ENCODE measurements at regions not wholly inside any gene's neighbourhood (a gene's known extent, or its start where the extent isn't known, plus 50 kb on each side); places are given as distances from the start of the nearest gene placed in this dataset.
"Not testable (repeated sequence)": the region's sequence is repeated elsewhere in the genome, so short reads cannot be mapped to it uniquely, and the experiment has no call there.

- Histone ChIP-seq H3K27me3 (ENCODE audit: control insufficient read depth, insufficient read depth, low read length) (no peaks in the 10 kb centered on the region), H3K4me3 (ENCODE audit: low read depth, low read length) (no peak overlapping the region), H3K9me3 (ENCODE audit: control insufficient read depth, insufficient read depth, low read length) (no peaks in the 10 kb centered on the region), H3K36me3 (ENCODE audit: control insufficient read depth, insufficient read depth, low read length) (no peaks in the 10 kb centered on the region), H3K4me1 (ENCODE audit: control insufficient read depth, insufficient read depth, low read length) (no peaks in the 10 kb centered on the region), H3K27ac (ENCODE audit: low read depth, low read length) (no peak overlapping the region)
- peak in 1 of 6 donors; percentile 40 for DNase-seq (ENCODE audit: low read depth in 4 of 6, low spot score in 6 of 6)
- WGBS (ENCODE audit: insufficient coverage), result no CpG with 5 or more reads among the region's 1 CpG
Observed at GRCh38 chr2:155905657-155906056, 426.9 kb downstream of the NR4A2 start.

GRCh38 chr2:155904720-155905119 is 427.8 kb downstream of the NR4A2 start:
- Histone ChIP-seq H3K4me1 (ENCODE audit: control insufficient read depth, insufficient read depth, low read length) (no peaks in the 10 kb centered on the region), H3K36me3 (ENCODE audit: control insufficient read depth, insufficient read depth, low read length) (no peaks in the 10 kb centered on the region), H3K9me3 (ENCODE audit: control insufficient read depth, insufficient read depth, low read length) (no peaks in the 10 kb centered on the region), H3K27me3 (ENCODE audit: control insufficient read depth, insufficient read depth, low read length) (no peaks in the 10 kb centered on the region), H3K27ac (ENCODE audit: low read depth, low read length) (no peak overlapping the region), H3K4me3 (ENCODE audit: low read depth, low read length) (no peak overlapping the region)
- no CpG with 5 or more reads among the region's 2 CpGs for WGBS (ENCODE audit: insufficient coverage)
- no peak for DNase-seq (ENCODE audit: low read depth in 4 of 6, low spot score in 6 of 6)

- H3K27me3 ChIP-seq (ENCODE audit: control insufficient read depth, insufficient read depth, low read length), result no peaks in the 10 kb centered on the region
- H3K9me3 ChIP-seq (ENCODE audit: control insufficient read depth, insufficient read depth, low read length), result no peaks in the 10 kb centered on the region
- DNase-seq (ENCODE audit: low read depth in 4 of 6, low spot score in 6 of 6), result no peak
- 100% methylated on average over 1 of the region's 2 CpGs for WGBS (ENCODE audit: insufficient coverage)
- H3K36me3 ChIP-seq (ENCODE audit: control insufficient read depth, insufficient read depth, low read length), result no peaks in the 10 kb centered on the region
- no peaks in the 10 kb centered on the region for H3K4me1 ChIP-seq (ENCODE audit: control insufficient read depth, insufficient read depth, low read length)
- no peak overlapping the region for H3K4me3 ChIP-seq (ENCODE audit: low read depth, low read length)
- no peak overlapping the region for H3K27ac ChIP-seq (ENCODE audit: low read depth, low read length)
Observed at GRCh38 chr2:155902635-155903034, 429.9 kb downstream of the NR4A2 start.

- WGBS (ENCODE audit: insufficient coverage), result no CpG with 5 or more reads among the region's 1 CpG
- DNase-seq (ENCODE audit: low read depth in 4 of 6, low spot score in 6 of 6), result no peak
Observed at GRCh38 chr2:155895016-155895415, 437.5 kb downstream of the NR4A2 start.

GRCh38 chr2:155880382-155880781 is 452.1 kb downstream of the NR4A2 start:
- H3K4me1 ChIP-seq (ENCODE audit: control insufficient read depth, insufficient read depth, low read length); DNase-seq (ENCODE audit: low read depth in 4 of 6, low spot score in 6 of 6); H3K27ac ChIP-seq (ENCODE audit: low read depth, low read length); H3K4me3 ChIP-seq (ENCODE audit: low read depth, low read length); H3K27me3 ChIP-seq (ENCODE audit: control insufficient read depth, insufficient read depth, low read length); H3K9me3 ChIP-seq (ENCODE audit: control insufficient read depth, insufficient read depth, low read length); H3K36me3 ChIP-seq (ENCODE audit: control insufficient read depth, insufficient read depth, low read length): not testable (repeated sequence)
- 90% methylated on average over 3 of the region's 5 CpGs for WGBS (ENCODE audit: insufficient coverage)

More at GRCh38 chr2:155895016-155895415, 437.5 kb downstream of the NR4A2 start:
- Histone ChIP-seq H3K36me3 (ENCODE audit: control insufficient read depth, insufficient read depth, low read length) (no peaks in the 10 kb centered on the region), H3K27me3 (ENCODE audit: control insufficient read depth, insufficient read depth, low read length) (no peaks in the 10 kb centered on the region), H3K4me1 (ENCODE audit: control insufficient read depth, insufficient read depth, low read length) (no peaks in the 10 kb centered on the region), H3K9me3 (ENCODE audit: control insufficient read depth, insufficient read depth, low read length) (no peaks in the 10 kb centered on the region), H3K4me3 (ENCODE audit: low read depth, low read length) (no peak overlapping the region), H3K27ac (ENCODE audit: low read depth, low read length) (no peak overlapping the region)

GRCh38 chr2:155879900-155880299 is 452.6 kb downstream of the NR4A2 start:
- not testable (repeated sequence) for DNase-seq (ENCODE audit: low read depth in 4 of 6, low spot score in 6 of 6); H3K27ac ChIP-seq (ENCODE audit: low read depth, low read length); H3K4me1 ChIP-seq (ENCODE audit: control insufficient read depth, insufficient read depth, low read length); H3K4me3 ChIP-seq (ENCODE audit: low read depth, low read length); H3K36me3 ChIP-seq (ENCODE audit: control insufficient read depth, insufficient read depth, low read length); H3K27me3 ChIP-seq (ENCODE audit: control insufficient read depth, insufficient read depth, low read length); H3K9me3 ChIP-seq (ENCODE audit: control insufficient read depth, insufficient read depth, low read length)
- 78% methylated on average over 5 of the region's 5 CpGs for WGBS (ENCODE audit: insufficient coverage)

- no peaks in the 10 kb centered on the region for H3K36me3 ChIP-seq (ENCODE audit: control insufficient read depth, insufficient read depth, low read length)
- no CpG with 5 or more reads among the region's 3 CpGs for WGBS (ENCODE audit: insufficient coverage)
- H3K4me3 ChIP-seq (ENCODE audit: low read depth, low read length), result no peak overlapping the region
- no peak overlapping the region for H3K27ac ChIP-seq (ENCODE audit: low read depth, low read length)
- no peaks in the 10 kb centered on the region for H3K27me3 ChIP-seq (ENCODE audit: control insufficient read depth, insufficient read depth, low read length)
- no peaks in the 10 kb centered on the region for H3K4me1 ChIP-seq (ENCODE audit: control insufficient read depth, insufficient read depth, low read length)
- H3K9me3 ChIP-seq (ENCODE audit: control insufficient read depth, insufficient read depth, low read length), result no peaks in the 10 kb centered on the region
- DNase-seq (ENCODE audit: low read depth in 4 of 6, low spot score in 6 of 6), result no peak
Observed at GRCh38 chr2:155872396-155872795, 460.1 kb downstream of the NR4A2 start.

- Histone ChIP-seq H3K4me1 (ENCODE audit: control insufficient read depth, insufficient read depth, low read length) (no peaks in the 10 kb centered on the region), H3K27ac (ENCODE audit: low read depth, low read length) (no peak overlapping the region), H3K4me3 (ENCODE audit: low read depth, low read length) (no peak overlapping the region), H3K36me3 (ENCODE audit: control insufficient read depth, insufficient read depth, low read length) (no peaks in the 10 kb centered on the region), H3K27me3 (ENCODE audit: control insufficient read depth, insufficient read depth, low read length) (no peaks in the 10 kb centered on the region), H3K9me3 (ENCODE audit: control insufficient read depth, insufficient read depth, low read length) (no peaks in the 10 kb centered on the region)
- DNase-seq (ENCODE audit: low read depth in 4 of 6, low spot score in 6 of 6), result no peak
- WGBS (ENCODE audit: insufficient coverage), result no CpG with 5 or more reads among the region's 4 CpGs
Observed at GRCh38 chr2:155871940-155872339, 460.6 kb downstream of the NR4A2 start.

GRCh38 chr2:155867564-155867963 is 465.0 kb downstream of the NR4A2 start:
- Histone ChIP-seq H3K27me3 (ENCODE audit: control insufficient read depth, insufficient read depth, low read length) (no peaks in the 10 kb centered on the region), H3K9me3 (ENCODE audit: control insufficient read depth, insufficient read depth, low read length) (no peaks in the 10 kb centered on the region), H3K36me3 (ENCODE audit: control insufficient read depth, insufficient read depth, low read length) (no peaks in the 10 kb centered on the region), H3K4me3 (ENCODE audit: low read depth, low read length) (no peak overlapping the region), H3K4me1 (ENCODE audit: control insufficient read depth, insufficient read depth, low read length) (no peaks in the 10 kb centered on the region), H3K27ac (ENCODE audit: low read depth, low read length) (no peak overlapping the region)
- WGBS (ENCODE audit: insufficient coverage), result no CpG with 5 or more reads among the region's 3 CpGs
- DNase-seq (ENCODE audit: low read depth in 4 of 6, low spot score in 6 of 6), result peak in 1 of 6 donors; percentile 32

GRCh38 chr2:155866477-155866876 is 466.0 kb downstream of the NR4A2 start:
- Histone ChIP-seq H3K9me3 (ENCODE audit: control insufficient read depth, insufficient read depth, low read length) (no peaks in the 10 kb centered on the region), H3K4me1 (ENCODE audit: control insufficient read depth, insufficient read depth, low read length) (no peaks in the 10 kb centered on the region)
- 33% methylated on average over 1 of the region's 5 CpGs for WGBS (ENCODE audit: insufficient coverage)

More at GRCh38 chr2:155866477-155866876, 466.0 kb downstream of the NR4A2 start:
- Histone ChIP-seq H3K27ac (ENCODE audit: low read depth, low read length) (no peak overlapping the region), H3K4me3 (ENCODE audit: low read depth, low read length) (no peak overlapping the region), H3K36me3 (ENCODE audit: control insufficient read depth, insufficient read depth, low read length) (no peaks in the 10 kb centered on the region), H3K27me3 (ENCODE audit: control insufficient read depth, insufficient read depth, low read length) (no peaks in the 10 kb centered on the region)
- DNase-seq (ENCODE audit: low read depth in 4 of 6, low spot score in 6 of 6), result peak in 2 of 6 donors; percentile 8 to 21
